SK-N-SH (cell line): ENCODE measurements at regions not wholly inside any gene's neighbourhood (a gene's known extent, or its start where the extent isn't known, plus 50 kb on each side); places are given as distances from the start of the nearest gene placed in this dataset.

ENCODE experiments used
- CTCF ChIA-PET: fragments of 300-600, 350-600 bp; formaldehyde crosslinking; extraction: SDS; loops from one replicate; lab custom pipeline; 2021; lab: Yijun Ruan, JAX
- POLR2A ChIA-PET: fragments of 350-600 bp; sonication (Branson Sonifier 250); formaldehyde crosslinking; extraction: SDS; loops from one replicate; lab custom pipeline; 2020; ENCODE audit warnings: antibody characterized with exemption, inconsistent platforms; lab: Yijun Ruan, JAX
- DNase-seq: peaks from one replicate; pipeline ENCODE4 v3.0.0; 2012
- H2AFZ ChIP-seq: fragments of 200-600 bp; sonication (generic); 2 replicates; pipeline ENCODE4 v1.8.1; 2016; ENCODE audit warnings: antibody characterized with exemption, mild to moderate bottlenecking, low read depth
- H3F3A ChIP-seq: fragments of 200-600 bp; sonication (generic); replicated peaks from 2 replicates; pipeline ENCODE3; 2016; ENCODE audit warnings: antibody characterized with exemption, mild to moderate bottlenecking; ENCODE audit not compliant: insufficient read depth
- H3K27ac ChIP-seq, 2 experiments: fragments of 200-500 bp in 1 of 2; fragments of 200-600 bp in 1 of 2; sonication (Bioruptor generic) in 1 of 2; sonication (generic), shearing (Covaris generic) in 1 of 2; 2 replicates each; pipeline versions ENCODE4 v1.5.1 to v1.6.1; 2014 to 2016; ENCODE audit warnings: low read depth in 2 of 2, inconsistent platforms in 1 of 2, low read length in 1 of 2, mild to moderate bottlenecking in 1 of 2, mixed read lengths in 1 of 2
- H3K27me3 ChIP-seq: fragments of 200-600 bp; sonication (generic), shearing (Covaris generic); 2 replicates; pipeline ENCODE4 v1.6.1; 2016; ENCODE audit warnings: mixed run types; ENCODE audit not compliant: insufficient read depth
- H3K36me3 ChIP-seq, 2 experiments: fragments of 200-500 bp in 1 of 2; fragments of 200-600 bp in 1 of 2; sonication (Bioruptor generic) in 1 of 2; sonication (generic) in 1 of 2; replicated peaks in 1 of 2; 2 replicates each; pipeline versions ENCODE3 to v1.5.1; 2014 to 2016; ENCODE audit warnings: low read length in 1 of 2, mild to moderate bottlenecking in 1 of 2; ENCODE audit not compliant: insufficient read depth in 2 of 2, control insufficient read depth in 1 of 2
- H3K4me1 ChIP-seq, 2 experiments: fragments of 200-500 bp in 1 of 2; fragments of 200-600 bp in 1 of 2; sonication (Bioruptor generic) in 1 of 2; sonication (generic), shearing (Covaris generic) in 1 of 2; 2 replicates each; pipeline versions ENCODE4 v1.5.1 to v1.6.1; 2014 to 2016; ENCODE audit warnings: low read depth in 1 of 2, low read length in 1 of 2, mixed run types in 1 of 2; ENCODE audit not compliant: insufficient read depth in 2 of 2, control insufficient read depth in 1 of 2
- H3K4me2 ChIP-seq: fragments of 200-600 bp; sonication (generic), shearing (Covaris generic); 2 replicates; pipeline ENCODE4 v1.6.1; 2017; ENCODE audit warnings: mixed run types
- H3K4me3 ChIP-seq, 2 experiments: fragments of 200-500 bp in 1 of 2; fragments of 200-600 bp in 1 of 2; sonication (Bioruptor generic) in 1 of 2; sonication (generic), shearing (Covaris generic) in 1 of 2; 2 replicates each; pipeline versions ENCODE4 v1.5.1 to v1.8.1; 2014 to 2016; ENCODE audit warnings: low read depth in 2 of 2, inconsistent platforms in 1 of 2, low read length in 1 of 2, mild to moderate bottlenecking in 1 of 2, mixed read lengths in 1 of 2, moderate library complexity in 1 of 2
- H3K79me2 ChIP-seq: fragments of 200-600 bp; sonication (generic); 2 replicates; pipeline ENCODE4 v1.8.1; 2017; ENCODE audit warnings: mild to moderate bottlenecking; ENCODE audit not compliant: insufficient read depth
- H3K9ac ChIP-seq: fragments of 200-600 bp; sonication (generic); 2 replicates; pipeline ENCODE4 v1.6.1; 2017; ENCODE audit warnings: mixed run types
- H3K9me2 ChIP-seq: fragments of 200-600 bp; sonication (generic); 2 replicates; pipeline ENCODE4 v1.6.1; 2017; ENCODE audit warnings: mixed run types
- H3K9me3 ChIP-seq: fragments of 200-600 bp; sonication (generic); 2 replicates; pipeline ENCODE4 v1.6.1; 2017; ENCODE audit warnings: mixed run types, mild to moderate bottlenecking, moderate library complexity
- H4K20me1 ChIP-seq: fragments of 200-600 bp; sonication (generic); 2 replicates; pipeline ENCODE4 v1.6.1; 2017; ENCODE audit warnings: mild to moderate bottlenecking, mixed run types; ENCODE audit not compliant: insufficient read depth
- EP300 ChIP-seq, 2 experiments: IDR thresholded peaks; 2 replicates each; pipeline versions ENCODE4 v1.4.0 to v1.6.1; 2012; ENCODE audit warnings: borderline replicate concordance in 1 of 2, low read depth in 1 of 2, low read length in 1 of 2
- EZH2phosphoT487 ChIP-seq: fragments of 200-600 bp; sonication (generic); IDR thresholded peaks from 2 replicates; pipeline ENCODE4 v1.6.1; 2017; ENCODE audit warnings: low read depth, mixed run types, mild to moderate bottlenecking, antibody characterized with exemption, moderate library complexity, borderline replicate concordance
- FOSL2 ChIP-seq: IDR thresholded peaks from 2 replicates; pipeline ENCODE4 v1.4.0; 2012; ENCODE audit warnings: low read depth, mild to moderate bottlenecking, moderate library complexity, borderline replicate concordance
- GATA2 ChIP-seq: sonication (generic); formaldehyde crosslinking; IDR thresholded peaks from 2 replicates; pipeline ENCODE4 v1.5.0; 2020; ENCODE audit warnings: mild to moderate bottlenecking, missing genetic modification reagents
- PBX3 ChIP-seq: IDR thresholded peaks from 2 replicates; pipeline ENCODE4; 2012
- RCOR1 ChIP-seq: fragments of 150-350 bp; IDR thresholded peaks from 2 replicates; pipeline ENCODE4 v1.6.1; 2017; ENCODE audit warnings: antibody characterized with exemption, low read length
- RFX5 ChIP-seq: IDR thresholded peaks from 2 replicates; pipeline ENCODE4 v1.6.1; 2012; ENCODE audit warnings: mild to moderate bottlenecking, improper control_type of control experiment, low read length
- SMC3 ChIP-seq: IDR thresholded peaks from 2 replicates; pipeline ENCODE4 v1.6.1; 2012; ENCODE audit warnings: low read depth, low read length, improper control_type of control experiment
- TAF1 ChIP-seq: IDR thresholded peaks from 2 replicates; pipeline ENCODE4 v1.6.1; 2012; ENCODE audit warnings: low read depth, mild to moderate bottlenecking, low read length, moderate library complexity, borderline replicate concordance
- TCF12 ChIP-seq: IDR thresholded peaks from 2 replicates; pipeline ENCODE4 v1.4.0; 2012
- YY1 ChIP-seq: IDR thresholded peaks from 2 replicates; pipeline ENCODE4 v1.4.0; 2012; ENCODE audit warnings: low read depth, mild to moderate bottlenecking
- ZBTB33 ChIP-seq: IDR thresholded peaks from 2 replicates; pipeline ENCODE4 v1.4.0; 2012; ENCODE audit warnings: low read depth, borderline replicate concordance
- WGBS: methylation state at CpG from one replicate; pipeline ENCODE4 v1.1.6; 2017; ENCODE audit warnings: low lambda C conversion rate; 5-methylcytosine and 5-hydroxymethylcytosine counted together
- TF ChIP-seq, protein P1 (sequence below): IDR thresholded peaks from 2 replicates; pipeline ENCODE4 v1.4.0; 2012; ENCODE audit warnings: low read depth
- TF ChIP-seq, protein P2 (sequence below): fragments of 200-600 bp; sonication (generic); IDR thresholded peaks from 2 replicates; pipeline ENCODE4 v1.6.1; 2017; ENCODE audit warnings: antibody characterized with exemption, mild to moderate bottlenecking, moderate library complexity
- TF ChIP-seq, protein P3 (sequence below): IDR thresholded peaks from 2 replicates; pipeline ENCODE4 v1.4.0; 2012; ENCODE audit warnings: low read depth, borderline replicate concordance

GRCh38 chr5:91229031-91229727 is 153.9 kb downstream of the ARRDC3 start:
- H3K36me3 ChIP-seq: no peaks in the 10 kb centered on the region
- CTCF ChIA-PET: interaction anchor here (1.6 to 3.8 kb wide), 2 partner anchors 156 kb away, joined by 4 to 39 read pairs; partner anchors contain the start of gene ARRDC3
- no peak overlapping the region for H3K9ac ChIP-seq
- 47% methylated on average over 1 of the region's 1 CpG for WGBS
- H4K20me1 ChIP-seq: no peaks in the 10 kb centered on the region
- no peaks in the 10 kb centered on the region for H3K79me2 ChIP-seq
- no peaks in the 10 kb centered on the region for H3F3A ChIP-seq
- POLR2A ChIA-PET: no interaction called here
- TF ChIP-seq, protein P1, sequence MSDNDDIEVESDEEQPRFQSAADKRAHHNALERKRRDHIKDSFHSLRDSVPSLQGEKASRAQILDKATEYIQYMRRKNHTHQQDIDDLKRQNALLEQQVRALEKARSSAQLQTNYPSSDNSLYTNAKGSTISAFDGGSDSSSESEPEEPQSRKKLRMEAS: no peak
- TF ChIP-seq, protein P2, sequence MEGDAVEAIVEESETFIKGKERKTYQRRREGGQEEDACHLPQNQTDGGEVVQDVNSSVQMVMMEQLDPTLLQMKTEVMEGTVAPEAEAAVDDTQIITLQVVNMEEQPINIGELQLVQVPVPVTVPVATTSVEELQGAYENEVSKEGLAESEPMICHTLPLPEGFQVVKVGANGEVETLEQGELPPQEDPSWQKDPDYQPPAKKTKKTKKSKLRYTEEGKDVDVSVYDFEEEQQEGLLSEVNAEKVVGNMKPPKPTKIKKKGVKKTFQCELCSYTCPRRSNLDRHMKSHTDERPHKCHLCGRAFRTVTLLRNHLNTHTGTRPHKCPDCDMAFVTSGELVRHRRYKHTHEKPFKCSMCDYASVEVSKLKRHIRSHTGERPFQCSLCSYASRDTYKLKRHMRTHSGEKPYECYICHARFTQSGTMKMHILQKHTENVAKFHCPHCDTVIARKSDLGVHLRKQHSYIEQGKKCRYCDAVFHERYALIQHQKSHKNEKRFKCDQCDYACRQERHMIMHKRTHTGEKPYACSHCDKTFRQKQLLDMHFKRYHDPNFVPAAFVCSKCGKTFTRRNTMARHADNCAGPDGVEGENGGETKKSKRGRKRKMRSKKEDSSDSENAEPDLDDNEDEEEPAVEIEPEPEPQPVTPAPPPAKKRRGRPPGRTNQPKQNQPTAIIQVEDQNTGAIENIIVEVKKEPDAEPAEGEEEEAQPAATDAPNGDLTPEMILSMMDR: no peak
- TF ChIP-seq, protein P3, sequence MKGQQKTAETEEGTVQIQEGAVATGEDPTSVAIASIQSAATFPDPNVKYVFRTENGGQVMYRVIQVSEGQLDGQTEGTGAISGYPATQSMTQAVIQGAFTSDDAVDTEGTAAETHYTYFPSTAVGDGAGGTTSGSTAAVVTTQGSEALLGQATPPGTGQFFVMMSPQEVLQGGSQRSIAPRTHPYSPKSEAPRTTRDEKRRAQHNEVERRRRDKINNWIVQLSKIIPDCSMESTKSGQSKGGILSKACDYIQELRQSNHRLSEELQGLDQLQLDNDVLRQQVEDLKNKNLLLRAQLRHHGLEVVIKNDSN: no peak
- TF ChIP-seq RCOR1 (no peak), YY1 (no peak), SMC3 (no peak), ZBTB33 (no peak), GATA2 (CRISPR knock-in tag) (no peak), EZH2phosphoT487 (no peak)
- no peak overlapping the region for H3K4me2 ChIP-seq
- no peaks in the 10 kb centered on the region for H3K9me3 ChIP-seq
- no peak overlapping the region for H3K27ac ChIP-seq
- H3K4me3 ChIP-seq: no peak overlapping the region
- no peak overlapping the region for H2AFZ ChIP-seq
- no peak for DNase-seq
- H3K27me3 ChIP-seq: no peaks in the 10 kb centered on the region
- no peaks in the 10 kb centered on the region for H3K9me2 ChIP-seq
- peaks cover 0 to 3% of the 10 kb centered on the region in 2 experiments; a peak in 2 of 4 replicates for H3K4me1 ChIP-seq

DNA sequence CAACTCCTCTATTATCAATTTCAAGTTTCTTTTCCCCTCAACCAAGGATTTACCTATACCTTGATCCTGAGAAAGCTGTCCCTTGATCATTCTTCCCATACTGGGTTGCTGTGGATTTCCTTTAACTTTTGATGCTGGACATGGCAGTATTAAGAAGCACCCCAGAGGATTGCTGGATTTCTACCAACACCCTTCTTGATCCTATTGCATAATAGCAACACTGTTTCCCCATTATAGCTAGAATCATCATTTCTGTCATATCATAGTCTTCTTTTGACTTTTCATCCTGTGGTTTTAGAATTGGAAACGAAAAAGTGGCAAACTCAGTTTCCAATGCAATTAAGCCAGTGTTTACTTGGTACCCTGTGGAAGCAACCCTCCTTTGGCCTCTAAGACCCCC is 154.9 kb downstream of the ARRDC3 start:
- CTCF ChIA-PET: interaction anchor here (1.2 to 3.8 kb wide), 2 partner anchors 11 to 157 kb away, joined by 3 to 39 read pairs; partner anchors contain the start of gene ARRDC3
- Histone ChIP-seq H3K4me2 (no peak overlapping the region), H3K9me2 (no peaks in the 10 kb centered on the region)
- TF ChIP-seq PBX3 (no peak), ZBTB33 (no peak), YY1 (no peak), TCF12 (no peak), EP300 (IDR thresholded peaks at IDR 0.05; ENCODE audit: borderline replicate concordance in 1 of 2, low read depth in 1 of 2, low read length in 1 of 2) (no peak), FOSL2 (no peak), EZH2phosphoT487 (no peak), TAF1 (no peak), RFX5 (no peak)
- TF ChIP-seq, protein P1: no peak

More for the DNA sequence above, 154.9 kb downstream of the ARRDC3 start:
- no peaks in the 10 kb centered on the region for H4K20me1 ChIP-seq
- no peak overlapping the region for H3K27ac ChIP-seq
- H3K27me3 ChIP-seq: no peaks in the 10 kb centered on the region
- H3F3A ChIP-seq: no peaks in the 10 kb centered on the region
- peaks cover 0 to 4% of the 10 kb centered on the region in 2 experiments; a peak in 2 of 4 replicates for H3K4me1 ChIP-seq
- no peak overlapping the region for H3K4me3 ChIP-seq
- no peaks in the 10 kb centered on the region for H3K9me3 ChIP-seq
- H3K79me2 ChIP-seq: no peaks in the 10 kb centered on the region
- no peaks in the 10 kb centered on the region for H3K36me3 ChIP-seq
- no peak overlapping the region for H3K9ac ChIP-seq
- POLR2A ChIA-PET: no interaction called here
- no peak for DNase-seq
- no peak overlapping the region for H2AFZ ChIP-seq
- WGBS: 96% methylated on average over 1 of the region's 1 CpG
